ENCODE measurements at regions not wholly inside any gene's neighbourhood (a gene's known extent, or its start where the extent isn't known, plus 50 kb on each side); places are given as distances from the start of the nearest gene placed in this dataset.

GRCh38 chr6:89025633-89026032 is 54.9 kb upstream of the PNRC1 start:
- TF ChIP-seq FOXM1 (IDR thresholded peaks at IDR 0.05; ENCODE audit: borderline replicate concordance, low read depth) (no peak), TAF1 (IDR thresholded peaks at IDR 0.05; ENCODE audit: low read depth) (no peak), CEBPB (IDR thresholded peaks at IDR 0.05) (no peak)
- TF ChIP-seq, protein P1, sequence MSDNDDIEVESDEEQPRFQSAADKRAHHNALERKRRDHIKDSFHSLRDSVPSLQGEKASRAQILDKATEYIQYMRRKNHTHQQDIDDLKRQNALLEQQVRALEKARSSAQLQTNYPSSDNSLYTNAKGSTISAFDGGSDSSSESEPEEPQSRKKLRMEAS (IDR thresholded peaks at IDR 0.05) = no peak
